Body of pancreas (tissue), 4 donors: ENCODE measurements at regions not wholly inside any gene's neighbourhood (a gene's known extent, or its start where the extent isn't known, plus 50 kb on each side); places are given as distances from the start of the nearest gene placed in this dataset.

Source experiments
- CTCF ChIP-seq, 7 experiments: fragments of 450-650 bp in 4 of 7; fragments of 200-600 bp in 3 of 7; sonication (generic) in 3 of 7; IDR thresholded peaks; one replicate each; pipeline ENCODE4 v1.5.1; 2016 to 2019; ENCODE audit warnings: antibody characterized with exemption in 7 of 7
- POLR2A ChIP-seq, 3 donors: fragments of 450-650 bp; IDR thresholded peaks; one replicate each; pipeline ENCODE4 v1.6.1; 2016; ENCODE audit warnings: antibody characterized with exemption in 3 of 3, mild to moderate bottlenecking in 2 of 3

- no peak for TF ChIP-seq CTCF (IDR thresholded peaks at IDR 0.05)
- no peak for TF ChIP-seq POLR2A (IDR thresholded peaks at IDR 0.05)
Measured at GRCh38 chr11:69874178-69874983, 55.2 kb upstream of the FGF3 start.
